ENCODE measurements at regions not wholly inside any gene's neighbourhood (a gene's known extent, or its start where the extent isn't known, plus 50 kb on each side); places are given as distances from the start of the nearest gene placed in this dataset.

GRCh38 chr13:100845128-100845757 lies 170.6 kb upstream of the TMTC4 start:
- Mint-ChIP-seq H3K36me3 (ENCODE audit: unreplicated experiment) (no peaks in the 10 kb centered on the region), H3K4me3 (ENCODE audit: unreplicated experiment) (no peak overlapping the region), H3K4me1 (ENCODE audit: low read depth, unreplicated experiment) (no peaks in the 10 kb centered on the region), H3K27ac (ENCODE audit: unreplicated experiment) (no peak overlapping the region), H3K9me3 (ENCODE audit: unreplicated experiment) (no peaks in the 10 kb centered on the region), H3K27me3 (ENCODE audit: unreplicated experiment) (no peaks in the 10 kb centered on the region)
- TF ChIP-seq CTCF (IDR thresholded peaks at IDR 0.05; ENCODE audit: partially characterized antibody, unreplicated experiment) = no peak
- DNase-seq = no peak

- no peak for DNase-seq
- H3K4me3 Mint-ChIP-seq (ENCODE audit: unreplicated experiment) = no peak overlapping the region
- no peaks in the 10 kb centered on the region for H3K27me3 Mint-ChIP-seq (ENCODE audit: unreplicated experiment)
- H3K9me3 Mint-ChIP-seq (ENCODE audit: unreplicated experiment) = no peaks in the 10 kb centered on the region
- peaks cover 8% of the 10 kb centered on the region for H3K4me1 Mint-ChIP-seq (ENCODE audit: low read depth, unreplicated experiment)
- H3K27ac Mint-ChIP-seq (ENCODE audit: unreplicated experiment) = no peak overlapping the region
- H3K36me3 Mint-ChIP-seq (ENCODE audit: unreplicated experiment) = no peaks in the 10 kb centered on the region
- TF ChIP-seq CTCF (IDR thresholded peaks at IDR 0.05; ENCODE audit: partially characterized antibody, unreplicated experiment) = no peak
Measured at GRCh38 chr13:100842136-100842535, 167.5 kb upstream of the TMTC4 start.

- H3K36me3 Mint-ChIP-seq (ENCODE audit: unreplicated experiment) = no peaks in the 10 kb centered on the region
- H3K4me1 Mint-ChIP-seq (ENCODE audit: low read depth, unreplicated experiment) = peaks cover 8% of the 10 kb centered on the region
- H3K9me3 Mint-ChIP-seq (ENCODE audit: unreplicated experiment) = no peaks in the 10 kb centered on the region
- DNase-seq = no peak
- H3K27ac Mint-ChIP-seq (ENCODE audit: unreplicated experiment) = no peak overlapping the region
- no peak overlapping the region for H3K4me3 Mint-ChIP-seq (ENCODE audit: unreplicated experiment)
- H3K27me3 Mint-ChIP-seq (ENCODE audit: unreplicated experiment) = no peaks in the 10 kb centered on the region
- TF ChIP-seq CTCF (IDR thresholded peaks at IDR 0.05; ENCODE audit: partially characterized antibody, unreplicated experiment) = no peak
Measured at GRCh38 chr13:100838387-100838786, 163.8 kb upstream of the TMTC4 start.

GRCh38 chr13:100837631-100838030 lies 163.0 kb upstream of the TMTC4 start:
- no peaks in the 10 kb centered on the region for H3K27me3 Mint-ChIP-seq (ENCODE audit: unreplicated experiment)
- no peak for DNase-seq

More at GRCh38 chr13:100837631-100838030, 163.0 kb upstream of the TMTC4 start:
- Mint-ChIP-seq H3K4me1 (ENCODE audit: low read depth, unreplicated experiment) (peaks cover 8% of the 10 kb centered on the region), H3K27ac (ENCODE audit: unreplicated experiment) (no peak overlapping the region), H3K36me3 (ENCODE audit: unreplicated experiment) (no peaks in the 10 kb centered on the region), H3K4me3 (ENCODE audit: unreplicated experiment) (no peak overlapping the region), H3K9me3 (ENCODE audit: unreplicated experiment) (no peaks in the 10 kb centered on the region)
- no peak for TF ChIP-seq CTCF (IDR thresholded peaks at IDR 0.05; ENCODE audit: partially characterized antibody, unreplicated experiment)

Measured in glutamatergic neuron (in vitro differentiated cells).